ENCODE measurements at regions not wholly inside any gene's neighbourhood (a gene's known extent, or its start where the extent isn't known, plus 50 kb on each side); places are given as distances from the start of the nearest gene placed in this dataset.

GRCh38 chr2:19748711-19749506 is 152.9 kb downstream of the TTC32 start:
- H3K4me1 ChIP-seq (ENCODE audit: control insufficient read depth in 1 of 2, low read depth in 2 of 2), result peaks cover 11 to 58% of the 10 kb centered on the region in 2 donors
- H3K36me3 ChIP-seq, result no peaks in the 10 kb centered on the region
- no peak overlapping the region for H3K4me3 ChIP-seq
- no peaks in the 10 kb centered on the region for H3K9me3 ChIP-seq
- ATAC-seq (ENCODE audit: insufficient number of reproducible peaks, low FRiP score, low read depth), result no peak
- no peak for DNase-seq (ENCODE audit: low spot score)
- no peaks in the 10 kb centered on the region for H3K27me3 ChIP-seq (replicated peaks; ENCODE audit: insufficient read depth)
- no peak for TF ChIP-seq CTCF (IDR thresholded peaks at IDR 0.05)
- H3K27ac ChIP-seq, result peak overlapping the region; percentile 76 to 86

GRCh38 chr2:19748073-19748375 is 153.8 kb downstream of the TTC32 start:
- DNase-seq (ENCODE audit: low spot score) (no peak), ATAC-seq (ENCODE audit: insufficient number of reproducible peaks, low FRiP score, low read depth) (no peak)
- Histone ChIP-seq H3K27me3 (replicated peaks; ENCODE audit: insufficient read depth) (no peaks in the 10 kb centered on the region), H3K4me3 (no peak overlapping the region), H3K9me3 (no peaks in the 10 kb centered on the region), H3K36me3 (no peaks in the 10 kb centered on the region), H3K27ac (peak overlapping the region; percentile 76 to 86), H3K4me1 (ENCODE audit: control insufficient read depth in 1 of 2, low read depth in 2 of 2) (peaks cover 12 to 63% of the 10 kb centered on the region in 2 donors)
- TF ChIP-seq CTCF (IDR thresholded peaks at IDR 0.05), result no peak

GRCh38 chr2:19747310-19748072 is 154.3 kb downstream of the TTC32 start:
- ATAC-seq (ENCODE audit: insufficient number of reproducible peaks, low FRiP score, low read depth) (peak; percentile 83), DNase-seq (ENCODE audit: low spot score) (no peak)
- Histone ChIP-seq H3K4me3 (no peak overlapping the region), H3K27me3 (replicated peaks; ENCODE audit: insufficient read depth) (no peaks in the 10 kb centered on the region), H3K27ac (peak overlapping the region; percentile 76 to 86), H3K9me3 (no peaks in the 10 kb centered on the region), H3K4me1 (ENCODE audit: control insufficient read depth in 1 of 2, low read depth in 2 of 2) (peaks cover 14 to 63% of the 10 kb centered on the region in 2 donors), H3K36me3 (no peaks in the 10 kb centered on the region)
- TF ChIP-seq CTCF (IDR thresholded peaks at IDR 0.05), result no peak

GRCh38 chr2:19746611-19747309 is 155.0 kb downstream of the TTC32 start:
- no peak for DNase-seq (ENCODE audit: low spot score)
- H3K4me3 ChIP-seq, result no peak overlapping the region
- TF ChIP-seq CTCF (IDR thresholded peaks at IDR 0.05), result peak; percentile 40
- H3K9me3 ChIP-seq, result no peaks in the 10 kb centered on the region
- H3K27me3 ChIP-seq (replicated peaks; ENCODE audit: insufficient read depth), result no peaks in the 10 kb centered on the region
- ATAC-seq (ENCODE audit: insufficient number of reproducible peaks, low FRiP score, low read depth), result no peak
- H3K36me3 ChIP-seq, result no peaks in the 10 kb centered on the region
- peaks cover 14 to 59% of the 10 kb centered on the region in 2 donors for H3K4me1 ChIP-seq (ENCODE audit: control insufficient read depth in 1 of 2, low read depth in 2 of 2)
- peak overlapping the region; percentile 76 to 86 for H3K27ac ChIP-seq

- no peak for DNase-seq (ENCODE audit: low spot score)
- TF ChIP-seq CTCF (IDR thresholded peaks at IDR 0.05), result no peak
- no peaks in the 10 kb centered on the region for H3K9me3 ChIP-seq
- H3K36me3 ChIP-seq, result no peaks in the 10 kb centered on the region
- peaks cover 14 to 53% of the 10 kb centered on the region in 2 donors for H3K4me1 ChIP-seq (ENCODE audit: control insufficient read depth in 1 of 2, low read depth in 2 of 2)
- ATAC-seq (ENCODE audit: insufficient number of reproducible peaks, low FRiP score, low read depth), result no peak
- H3K27me3 ChIP-seq (replicated peaks; ENCODE audit: insufficient read depth), result no peaks in the 10 kb centered on the region
- peak overlapping the region; percentile 76 to 86 for H3K27ac ChIP-seq
- no peak overlapping the region for H3K4me3 ChIP-seq
These were observed 155.6 kb downstream of the TTC32 start for GRCh38 chr2:19746137-19746600.

Data from thoracic aorta (tissue), 2 donors.